Right ventricle myocardium superior (tissue), 1 donor: ENCODE measurements at regions not wholly inside any gene's neighbourhood (a gene's known extent, or its start where the extent isn't known, plus 50 kb on each side); places are given as distances from the start of the nearest gene placed in this dataset.
A peak's percentile ranks its signal among the peaks of the same experiment; 100 is the strongest.

Source experiments
- ATAC-seq: fragments of 200-7000 bp; cut with Tn5 transposase; one replicate; pipeline ENCODE4 v1.9.1; 2020; ENCODE audit warnings: mild to moderate bottlenecking; ENCODE audit not compliant: poor library complexity
- DNase-seq: peaks from one replicate; pipeline ENCODE4 v3.0.0-alpha.2; 2020
- intact Hi-C: fragments of 100-400 bp; cut with DNase I; formaldehyde crosslinking; loops from one replicate; pipeline ENCODE4 v1.11.2; 2022
- donor health status: DM: no; HTN: yes; CAD: no; lungs with severe emphysema.

DNA sequence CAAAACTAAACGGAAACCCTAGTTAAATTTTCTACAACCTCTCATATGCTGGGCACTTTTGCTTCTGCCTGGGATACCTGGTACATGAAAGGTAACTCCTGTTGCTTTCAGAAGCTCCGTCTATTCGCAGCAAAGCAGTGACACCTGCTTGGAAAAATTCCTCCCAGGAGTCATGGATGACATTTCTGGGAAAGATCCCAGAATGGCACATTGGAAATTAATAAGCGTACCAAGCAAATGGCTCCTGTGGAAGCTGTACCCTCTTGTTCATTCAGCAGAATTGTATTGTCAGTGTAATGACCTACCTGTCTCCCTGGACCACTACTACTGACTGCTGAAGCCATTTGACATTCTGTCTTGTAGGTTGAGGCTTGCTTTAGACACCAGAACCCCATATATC, 349.7 kb upstream of the NOCT start:
- ATAC-seq (no peak), DNase-seq (no peak)
- intact Hi-C loops = no loop called here

DNA sequence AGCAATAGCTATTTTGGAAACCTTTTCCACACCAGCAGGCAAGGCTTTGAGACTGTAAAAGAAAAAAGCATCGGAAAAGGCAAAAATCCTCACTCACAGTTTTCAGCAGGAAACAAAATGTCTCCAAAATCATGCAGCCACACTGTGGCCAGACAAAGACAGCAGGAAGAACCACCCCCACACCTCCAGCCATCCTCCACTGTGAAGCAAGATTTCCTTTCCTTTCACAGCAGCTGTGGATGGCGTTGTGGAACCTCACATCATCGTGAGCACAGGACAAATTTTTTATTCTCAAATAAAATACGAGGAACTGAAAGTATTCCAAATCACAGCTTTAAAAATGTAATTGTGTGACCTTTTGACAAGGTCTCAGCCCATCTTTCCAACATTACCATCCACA, 351.7 kb upstream of the NOCT start:
- ATAC-seq (no peak), DNase-seq (no peak)
- intact Hi-C loops = no loop called here

DNA sequence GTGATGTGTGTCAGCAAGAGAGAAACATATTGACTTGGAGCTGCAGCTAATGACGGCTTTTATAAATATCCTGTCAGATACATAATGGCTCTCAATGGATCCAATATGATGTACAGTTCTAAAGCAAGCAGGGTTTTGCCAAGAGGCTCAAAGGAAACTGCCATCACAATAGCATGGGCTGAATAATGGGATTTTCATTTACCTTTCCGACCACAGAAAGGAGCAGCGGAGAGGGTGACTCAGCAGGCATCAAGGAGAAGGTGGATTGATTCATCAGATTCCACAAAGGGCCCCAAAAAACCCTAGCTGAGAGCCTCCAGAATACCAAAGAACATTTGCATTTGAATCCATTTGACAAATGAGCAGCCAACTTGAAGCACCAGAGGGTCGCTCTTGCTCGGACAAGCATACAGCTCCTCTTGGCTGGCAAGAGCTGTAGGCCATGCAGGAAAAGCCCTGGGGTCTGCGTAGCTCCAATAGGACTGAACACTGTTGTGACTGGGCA, 355.7 kb upstream of the NOCT start:
- ATAC-seq (no peak), DNase-seq (no peak)
- intact Hi-C loops = no loop called here

DNA sequence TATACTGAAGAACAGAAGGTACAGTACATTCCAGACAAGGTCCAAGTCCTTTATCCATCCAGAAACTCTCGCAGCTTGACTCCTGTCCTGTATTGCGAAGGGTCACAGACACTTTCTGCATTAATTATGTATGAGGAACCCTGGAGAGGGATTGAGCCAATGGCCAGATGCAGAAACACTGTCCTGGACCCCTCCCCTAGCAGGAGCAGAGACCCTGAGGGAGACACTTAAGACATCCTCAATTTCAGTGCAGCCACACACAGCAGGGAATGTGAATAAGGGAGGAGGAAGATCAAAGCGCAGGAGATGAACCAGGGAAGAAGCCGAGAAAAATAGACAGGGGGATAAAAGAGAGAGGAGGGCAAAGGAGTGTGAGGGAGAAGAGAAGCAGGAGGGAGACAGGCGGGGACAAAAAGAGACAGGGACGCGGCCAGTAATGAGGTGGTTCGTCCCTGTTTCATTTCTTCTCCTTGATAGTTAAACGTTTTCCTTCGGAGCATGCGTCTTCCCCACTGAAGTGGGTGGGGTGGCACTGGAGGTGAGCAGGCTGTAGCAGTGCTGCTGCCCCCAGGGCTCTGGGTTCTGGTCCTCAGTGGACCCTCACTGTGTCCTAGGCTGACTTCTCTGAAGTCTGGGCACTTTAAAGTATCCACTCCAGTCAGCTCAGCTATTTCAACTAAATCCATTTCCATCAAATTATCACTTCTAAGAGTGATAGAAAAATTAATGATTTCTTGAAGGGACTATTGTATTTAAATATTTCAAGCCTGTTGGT, 356.4 kb upstream of the NOCT start:
- DNase-seq (no peak), ATAC-seq (no peak)
- intact Hi-C loops = no loop called here

DNA sequence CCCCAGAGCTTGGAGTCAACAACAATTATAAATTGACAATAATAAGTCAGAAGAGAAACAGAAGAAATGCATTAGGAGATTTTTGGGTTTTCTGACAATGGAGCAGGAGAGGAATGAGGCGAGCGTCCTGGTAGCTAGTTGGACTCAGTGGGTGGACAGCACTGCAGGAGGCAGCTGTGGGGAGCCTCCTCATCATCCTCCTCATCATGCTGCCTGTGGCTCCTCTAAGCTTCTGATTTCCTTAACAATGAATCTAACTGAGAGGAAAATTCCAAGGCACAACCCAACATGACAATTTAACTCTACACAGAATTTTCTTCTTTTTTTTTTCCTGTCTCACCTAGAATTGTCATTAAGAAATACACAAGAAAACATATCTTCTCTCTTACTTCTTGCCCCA, 357.1 kb upstream of the NOCT start:
- intact Hi-C loops = no loop called here
- DNase-seq = no peak
- no peak for ATAC-seq

DNA sequence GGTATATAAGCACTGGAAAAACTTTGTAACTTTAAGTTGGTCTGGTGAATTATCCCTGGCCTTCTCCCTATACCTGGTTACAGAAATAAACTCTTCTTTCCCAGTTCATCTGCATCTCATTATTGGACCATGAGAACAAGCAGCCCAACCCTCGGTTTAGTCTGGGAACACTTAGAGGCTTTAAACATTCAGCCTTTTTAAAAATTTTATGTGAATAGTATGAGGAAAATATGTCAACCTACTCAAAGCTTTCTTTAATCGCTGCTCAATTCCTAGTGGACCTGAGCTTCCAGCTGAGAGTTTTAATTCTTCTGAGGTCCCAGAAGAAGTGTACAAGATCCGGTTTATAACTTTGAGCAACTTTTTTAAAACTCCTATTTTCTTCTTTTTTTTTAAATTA, 358.6 kb upstream of the NOCT start:
- intact Hi-C loops = no loop called here
- DNase-seq = no peak
- ATAC-seq = no peak

DNA sequence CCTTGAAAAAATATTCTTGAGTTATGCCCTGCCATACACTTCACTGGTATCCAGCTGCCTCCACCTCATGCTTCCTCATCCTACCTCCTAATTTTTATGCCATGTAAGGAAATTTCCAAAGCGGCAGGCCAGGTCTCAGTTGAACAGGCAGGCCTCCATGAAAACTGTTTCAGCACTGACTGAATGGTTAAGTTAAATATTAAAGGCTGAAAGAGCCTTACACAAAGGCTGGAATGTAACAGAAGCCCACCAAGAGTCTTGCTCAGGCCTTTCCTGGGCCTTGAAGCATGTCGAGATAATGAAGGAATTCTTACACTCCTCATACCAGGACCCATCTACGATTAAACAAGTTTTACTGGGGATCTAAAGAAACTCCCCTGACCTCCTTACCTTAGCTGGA, 359.6 kb upstream of the NOCT start:
- ATAC-seq = no peak
- intact Hi-C loops = no loop called here
- DNase-seq = no peak

DNA sequence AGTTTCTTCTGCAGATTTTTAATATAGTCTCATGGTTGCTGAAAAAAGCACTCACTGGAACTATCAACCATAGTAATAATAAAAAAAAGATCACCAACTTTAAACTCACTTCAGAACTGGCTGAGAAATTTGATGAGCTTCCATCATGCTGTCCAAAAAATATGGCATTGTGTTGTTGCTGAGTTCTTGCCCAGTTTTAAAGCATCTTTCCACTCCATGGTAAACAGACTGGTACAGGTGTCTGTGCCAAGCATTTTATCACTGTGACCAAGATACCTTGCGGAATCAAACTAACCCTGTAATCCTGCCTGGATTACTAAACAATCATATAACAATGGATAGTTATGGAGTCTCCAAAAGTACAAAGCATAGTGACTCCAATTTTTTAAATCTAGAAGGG, 360.3 kb upstream of the NOCT start:
- no peak for ATAC-seq
- intact Hi-C loops = no loop called here
- no peak for DNase-seq

DNA sequence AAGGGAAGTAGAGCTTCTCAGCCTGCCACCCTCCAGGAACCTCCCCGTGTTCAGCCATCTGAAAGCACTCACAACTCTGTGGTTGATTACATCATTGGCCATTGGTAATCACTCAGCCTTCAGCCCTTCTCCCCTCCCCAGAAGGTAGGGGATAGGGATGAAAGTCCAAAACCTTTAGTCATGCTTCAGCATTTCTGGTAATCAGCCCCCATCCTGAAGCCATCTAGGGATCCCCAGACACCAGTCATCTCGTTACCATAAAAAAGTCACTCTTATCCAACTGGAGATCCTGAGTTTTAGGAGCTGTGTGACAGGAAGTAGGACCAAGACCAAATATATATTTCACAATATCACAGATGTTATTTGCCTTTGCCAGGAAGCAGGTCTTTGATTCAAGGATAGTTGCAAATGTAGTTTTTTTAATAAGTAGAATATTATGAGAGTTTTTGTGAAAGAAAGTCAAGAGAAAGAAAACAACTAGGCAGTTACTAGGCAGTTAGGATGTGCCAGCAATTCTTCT, 364.6 kb upstream of the NOCT start:
- intact Hi-C loops = no loop called here
- DNase-seq = no peak
- peak; percentile 83 for ATAC-seq

DNA sequence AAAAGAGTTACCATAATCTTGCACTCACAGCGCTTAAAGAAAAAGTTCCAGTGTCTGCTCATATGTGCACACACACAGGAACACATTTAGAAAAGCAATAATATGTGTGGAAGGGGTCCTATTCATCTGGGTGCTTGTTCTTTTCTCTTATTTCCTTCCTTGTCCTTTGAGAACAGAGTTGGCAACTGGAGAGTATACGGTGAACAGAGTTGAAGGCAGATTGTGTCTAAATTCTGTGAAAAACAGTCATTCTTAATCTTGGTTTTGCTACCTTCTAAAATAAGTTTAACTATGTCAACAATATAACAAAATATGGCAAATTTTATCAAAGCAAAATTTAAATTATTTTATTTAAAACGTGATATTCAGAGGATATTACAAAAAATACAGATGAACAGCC, 365.1 kb upstream of the NOCT start:
- no peak for ATAC-seq
- no peak for DNase-seq
- intact Hi-C loops = no loop called here

DNA sequence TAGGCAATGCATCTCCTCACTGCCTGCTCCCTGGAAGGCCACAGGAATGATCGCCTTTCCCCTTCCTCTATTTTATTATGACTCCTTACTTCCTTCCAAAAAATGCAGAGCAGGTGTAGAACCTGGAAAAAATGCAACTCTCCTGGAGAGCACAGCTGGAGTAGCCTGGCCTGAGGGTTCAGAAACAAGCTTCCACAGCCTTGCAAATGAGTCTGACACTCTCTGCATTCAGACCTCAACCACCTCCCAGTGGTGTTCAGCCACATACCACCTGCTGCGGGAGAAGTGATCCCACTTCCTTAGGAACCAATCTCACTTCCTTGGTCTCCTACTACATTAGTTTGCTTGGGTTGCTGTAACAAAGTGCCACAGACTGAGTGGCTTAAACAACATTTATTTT, 368.1 kb upstream of the NOCT start:
- intact Hi-C loops = no loop called here
- DNase-seq (no peak), ATAC-seq (no peak)

DNA sequence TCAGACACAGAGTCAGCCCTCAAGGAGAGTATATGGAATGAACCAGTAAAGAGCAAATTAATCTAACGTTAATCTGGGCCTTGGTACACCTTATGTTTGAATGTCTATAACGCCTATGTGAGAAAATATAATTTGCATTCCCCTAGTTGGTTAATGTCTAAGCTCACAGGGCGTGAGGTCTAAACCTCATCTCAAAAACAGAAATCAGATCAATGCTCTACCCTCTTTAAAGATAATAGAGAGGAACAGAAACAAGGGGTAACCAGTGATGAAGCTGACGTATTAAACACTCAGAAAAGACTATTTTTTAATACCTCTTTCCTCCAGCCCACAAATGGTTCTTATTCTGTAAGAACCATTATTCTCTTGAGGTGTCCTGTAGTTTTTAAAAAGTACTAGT, 369.2 kb upstream of the NOCT start:
- ATAC-seq (no peak), DNase-seq (no peak)
- intact Hi-C loops = no loop called here

DNA sequence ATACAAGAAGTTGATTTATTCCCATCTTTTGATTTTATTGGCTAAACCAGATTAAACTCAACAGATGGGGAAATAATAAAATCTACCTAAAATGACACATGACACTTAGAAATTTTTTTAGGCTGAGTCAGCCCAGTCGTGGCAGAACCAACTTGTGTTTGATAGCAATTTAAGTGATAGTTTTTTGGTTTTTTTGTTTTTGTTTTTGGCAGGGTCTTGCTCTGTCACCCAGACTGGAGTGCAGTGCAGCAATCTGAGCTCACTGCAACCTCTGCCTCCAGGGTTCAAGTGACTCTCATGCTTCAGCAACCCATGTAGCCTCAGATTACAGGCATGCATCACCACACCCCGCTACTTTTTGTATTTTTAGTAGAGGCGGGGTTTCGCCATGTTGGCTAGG, 370.3 kb upstream of the NOCT start:
- intact Hi-C loops = no loop called here
- ATAC-seq (no peak), DNase-seq (no peak)

DNA sequence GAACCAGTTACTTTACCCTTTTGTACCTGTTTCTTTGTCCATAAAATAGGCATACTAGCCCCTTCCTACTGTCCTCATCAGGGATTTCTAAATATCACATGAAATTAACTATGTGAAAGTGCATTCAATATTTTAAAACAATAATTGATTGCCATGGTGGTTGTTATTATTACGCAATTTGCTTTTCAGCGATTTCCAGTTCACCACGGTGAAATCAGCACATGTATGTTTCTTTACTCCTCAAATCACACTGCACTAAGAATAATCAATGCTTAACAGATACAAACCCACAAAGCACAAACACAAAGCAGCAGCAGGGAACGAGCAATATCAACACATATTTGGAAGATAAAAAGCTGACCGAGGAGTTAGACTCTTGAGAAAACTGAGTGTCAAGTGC, 371.3 kb upstream of the NOCT start:
- intact Hi-C loops = no loop called here
- DNase-seq = no peak
- ATAC-seq = no peak

DNA sequence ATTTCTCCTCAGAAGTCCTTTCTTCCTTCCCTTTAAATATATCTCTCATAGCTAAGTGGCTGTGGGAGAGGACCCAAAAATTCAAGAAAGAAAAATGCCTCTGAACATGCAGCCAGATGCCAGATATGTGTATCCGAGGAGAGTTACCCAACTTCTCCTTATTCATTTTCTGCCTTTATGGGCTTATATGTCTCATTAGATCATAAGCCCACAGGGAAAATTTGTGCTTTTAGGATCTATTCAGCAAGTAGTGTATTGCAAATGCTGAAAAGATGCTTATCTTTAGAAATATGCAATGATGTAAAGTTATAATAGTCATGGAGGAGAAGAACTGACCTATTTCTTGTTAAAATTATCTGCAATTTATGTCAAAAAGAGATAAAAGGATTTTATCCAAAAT, 371.8 kb upstream of the NOCT start:
- ATAC-seq (no peak), DNase-seq (no peak)
- intact Hi-C loops = no loop called here

DNA sequence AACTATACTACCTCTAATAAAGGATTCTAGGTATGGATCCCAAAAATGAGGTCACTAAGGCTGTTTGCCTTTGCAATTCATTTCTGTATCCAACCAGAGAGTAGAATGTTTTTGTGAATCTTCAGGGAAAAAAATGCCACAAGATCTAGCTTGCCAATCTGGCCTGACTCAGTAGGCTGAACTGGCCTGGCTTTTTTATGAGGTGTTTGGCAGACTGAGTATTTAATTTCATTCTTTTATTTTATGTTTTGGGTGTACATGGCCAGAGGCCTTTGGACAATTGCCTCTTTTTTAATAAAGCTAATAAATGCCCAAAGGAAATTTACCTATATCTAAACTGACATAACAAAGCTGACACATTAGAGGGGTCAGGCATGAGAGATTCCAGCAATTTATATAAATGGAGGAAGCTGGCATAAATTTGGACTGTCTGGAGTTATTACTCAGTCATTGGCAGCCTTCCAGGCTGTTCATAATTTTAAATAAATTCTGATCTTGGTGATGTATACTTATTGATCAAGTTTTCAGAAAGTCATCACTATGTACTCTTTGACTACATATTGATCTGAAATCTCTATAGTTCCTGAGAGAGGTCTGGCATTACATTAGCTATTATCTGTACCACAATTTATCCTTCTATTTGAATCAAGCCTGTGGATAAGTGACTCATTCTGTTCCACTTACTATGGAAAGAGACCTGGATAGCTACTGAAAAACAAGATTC, 376.4 kb upstream of the NOCT start:
- no peak for ATAC-seq
- intact Hi-C loops = no loop called here

DNA sequence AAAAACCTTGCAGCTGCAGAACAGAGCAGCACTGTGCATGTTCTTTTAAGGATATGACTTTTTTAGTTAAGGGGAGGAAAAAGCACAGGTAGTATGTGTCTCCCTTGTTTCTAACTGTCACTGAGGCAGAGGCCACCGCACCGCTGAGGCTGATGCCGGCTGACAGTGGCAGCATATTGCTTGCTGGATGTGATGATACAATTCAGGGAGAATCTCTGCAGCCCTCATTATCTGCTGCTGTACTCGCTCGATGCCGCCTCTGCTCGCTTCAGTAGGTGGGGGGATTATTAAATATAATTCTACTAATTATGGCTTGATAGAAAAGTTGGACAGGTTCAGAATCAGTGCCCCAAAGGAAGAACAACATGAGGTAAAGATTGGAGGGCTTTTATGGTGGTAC, 378.8 kb upstream of the NOCT start:
- DNase-seq = no peak
- intact Hi-C loops = no loop called here
- ATAC-seq = no peak

More for the DNA sequence above, 376.4 kb upstream of the NOCT start:
- no peak for DNase-seq

DNA sequence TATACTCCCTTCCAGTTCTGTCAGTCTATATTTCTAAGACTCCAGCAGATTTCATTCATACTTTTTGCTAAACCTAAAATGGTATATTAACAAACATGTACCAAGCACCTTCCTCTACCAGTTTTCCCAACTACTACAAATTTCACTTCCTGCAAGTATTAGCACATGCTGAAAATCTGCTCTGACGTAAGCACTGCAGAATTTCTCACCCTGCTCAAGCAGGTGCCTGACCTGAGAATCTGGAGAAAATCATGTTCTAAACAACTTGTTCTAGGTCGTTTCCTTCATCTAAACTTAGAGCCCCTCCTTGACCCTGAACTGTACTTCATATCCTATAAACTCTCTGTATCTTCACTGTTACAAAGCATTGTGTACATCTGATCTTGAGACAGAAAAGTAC, 380.7 kb upstream of the NOCT start:
- DNase-seq (no peak), ATAC-seq (no peak)
- intact Hi-C loops = no loop called here

DNA sequence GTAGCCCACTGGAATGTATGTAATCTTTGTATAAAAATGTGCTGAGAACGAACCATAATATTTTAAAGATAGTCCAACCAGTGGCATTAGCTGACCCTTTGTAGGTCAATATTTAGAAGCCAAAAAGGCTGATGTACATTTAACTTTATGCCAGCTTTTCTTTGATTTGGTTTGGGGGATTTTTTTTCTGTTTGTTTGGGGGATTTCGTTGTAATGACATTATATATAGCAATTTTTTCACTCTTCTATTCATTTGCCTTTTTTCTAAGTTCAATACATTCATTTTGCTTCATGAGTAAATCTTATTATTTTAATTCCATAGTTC, 382.0 kb upstream of the NOCT start:
- DNase-seq (no peak), ATAC-seq (no peak)
- intact Hi-C loops = no loop called here

DNA sequence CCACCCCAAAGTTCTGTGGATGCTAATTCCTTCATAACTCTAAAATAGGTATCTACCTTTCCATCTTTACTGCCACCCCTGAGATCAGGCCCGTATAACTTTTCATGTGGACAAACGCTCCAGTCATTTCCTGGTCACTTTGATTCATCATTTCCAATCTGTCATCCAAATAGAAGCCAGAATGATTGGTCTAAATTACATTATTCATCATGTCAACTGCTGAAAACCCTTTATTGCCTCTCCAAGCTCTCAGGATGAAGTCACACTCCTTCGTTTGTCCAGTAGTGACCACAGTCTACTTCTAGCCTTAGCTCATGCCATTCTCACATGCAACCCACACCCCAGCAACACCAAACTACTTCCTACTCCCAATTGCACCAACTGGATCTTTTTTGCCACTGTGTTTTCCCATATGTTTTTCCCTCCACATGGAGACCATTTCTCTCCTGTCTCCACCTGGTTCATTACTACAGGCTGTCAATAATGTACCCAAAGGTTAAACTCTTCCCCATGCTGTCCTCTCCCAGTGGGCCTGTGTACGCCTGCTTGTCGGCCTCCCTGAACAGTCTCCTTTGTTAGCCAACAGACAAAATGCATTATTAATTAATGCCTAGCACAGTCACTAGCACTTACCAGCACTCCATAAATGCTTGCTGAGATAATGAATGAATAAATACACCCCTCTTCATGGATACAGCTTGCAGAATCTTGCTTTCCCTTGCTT, 382.6 kb upstream of the NOCT start:
- ATAC-seq = no peak
- intact Hi-C loops = no loop called here
- DNase-seq = no peak
